ENCODE measurements at regions not wholly inside any gene's neighbourhood (a gene's known extent, or its start where the extent isn't known, plus 50 kb on each side); places are given as distances from the start of the nearest gene placed in this dataset.

DNA sequence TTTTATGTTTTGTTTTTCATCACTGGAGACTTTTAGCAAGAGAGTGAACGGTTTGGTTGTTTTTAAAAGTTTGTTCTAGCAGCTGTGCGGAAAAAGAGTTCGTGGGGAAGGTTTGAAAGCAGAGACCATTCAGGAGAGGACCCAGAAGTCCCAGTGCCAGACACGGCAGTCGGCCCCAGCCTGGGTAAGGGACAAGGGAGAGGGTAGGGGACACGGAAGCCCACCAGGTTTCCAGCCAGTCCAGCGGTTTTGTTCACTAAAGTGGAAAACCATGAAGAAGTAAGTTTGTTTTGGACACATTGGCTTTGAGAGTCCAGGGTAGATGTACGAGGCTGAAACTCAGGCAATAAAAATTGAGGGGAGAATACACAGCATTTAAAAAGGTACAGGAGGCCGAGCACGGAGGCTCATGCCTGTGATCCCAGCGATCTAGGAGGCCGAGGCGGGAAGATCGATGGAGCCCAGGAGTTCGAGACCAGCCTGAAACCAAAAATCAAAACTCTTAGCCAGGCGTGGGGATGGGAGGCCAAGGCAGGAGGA, 56.8 kb upstream of the RPH3AL start:
- Histone ChIP-seq H3K56ac (replicated peaks; ENCODE audit: insufficient read length, low read depth, low read length) (no peak overlapping the region), H4K8ac (ENCODE audit: extremely low read depth, insufficient read depth, low read length) (peak overlapping the region; percentile 82), H2BK120ac (replicated peaks; ENCODE audit: low read depth, low read length) (no peak overlapping the region), H3K27ac (ENCODE audit: low read depth, low read length) (0 out of 2 replicates have a peak overlapping the region, but pooled peaks have one; percentile 44), H2BK20ac (ENCODE audit: low read length) (no peak overlapping the region), H3K14ac (ENCODE audit: insufficient read length) (no peak overlapping the region), H3K23ac (ENCODE audit: insufficient read length) (no peak overlapping the region), H4K5ac (ENCODE audit: insufficient read length, low read depth, low read length) (peak overlapping the region; percentile 65), H2BK12ac (ENCODE audit: low read depth, low read length) (no peak overlapping the region), H2AFZ (ENCODE audit: low read length) (peak overlapping the region; percentile 70; the same call in 1 of the 2 replicates), H3K9ac (replicated peaks in 1 of 4; ENCODE audit: extremely low read depth in 1 of 4, low read depth in 3 of 4, low read length in 3 of 4) (peak overlapping the region in 2 of 4 experiments; percentile 23 to 38; a peak in 2 of 7 replicates), H3K27me3 (replicated peaks in 1 of 4; ENCODE audit: control insufficient read depth in 3 of 4, extremely low read depth in 1 of 4, insufficient read depth in 3 of 4, low read length in 3 of 4) (no peaks in the 10 kb centered on the region), H3K18ac (ENCODE audit: extremely low read depth, low read length) (peak overlapping the region; percentile 52; the same call in 1 of the 2 replicates), H4K20me1 (replicated peaks in 1 of 2; ENCODE audit: control insufficient read depth in 1 of 2, insufficient read depth in 2 of 2, low read length in 2 of 2) (no peaks in the 10 kb centered on the region), H2AK5ac (ENCODE audit: low read depth, low read length) (peak overlapping the region; percentile 49; the same call in 1 of the 2 replicates), H3K4ac (replicated peaks; ENCODE audit: insufficient read length, low read depth, low read length) (peak overlapping the region; percentile 47), H3K4me1 (replicated peaks in 1 of 4; ENCODE audit: control insufficient read depth in 3 of 4, insufficient read depth in 4 of 4, low read length in 3 of 4) (peaks cover 0 to 8% (median 3%) of the 10 kb centered on the region in 4 experiments; a peak in 4 of 7 replicates), H4K91ac (replicated peaks; ENCODE audit: insufficient read length, low read length) (peak overlapping the region; percentile 44), H3K4me3 (ENCODE audit: extremely low read depth in 1 of 4, insufficient read depth in 2 of 4, low read depth in 3 of 4, low read length in 4 of 4) (peak overlapping the region in 3 of 4 experiments; percentile 4 to 48 (median 15); a peak in 3 of 8 replicates), H3K23me2 (ENCODE audit: low read depth, low read length) (peaks cover 4% of the 10 kb centered on the region; the same call in 1 of the 2 replicates), H3K4me2 (ENCODE audit: insufficient read depth in 1 of 2, low read depth in 2 of 2, low read length in 2 of 2) (peak overlapping the region; percentile 63 to 69), H2BK5ac (ENCODE audit: low read depth, low read length) (peak overlapping the region; percentile 82), H2BK15ac (ENCODE audit: low read length) (0 out of 2 replicates have a peak overlapping the region, but pooled peaks have one; percentile 72), H3K79me2 (ENCODE audit: control insufficient read depth in 1 of 2, insufficient read depth in 2 of 2, low read length in 2 of 2) (no peaks in the 10 kb centered on the region), H3K9me3 (ENCODE audit: insufficient read depth in 2 of 2, low read depth in 1 of 2, low read length in 1 of 2) (no peaks in the 10 kb centered on the region), H3K79me1 (ENCODE audit: low read depth, low read length) (no peaks in the 10 kb centered on the region; the same call in 1 of the 2 replicates), H3K36me3 (ENCODE audit: control insufficient read depth in 2 of 4, insufficient read depth in 4 of 4, low read length in 3 of 4) (0 out of 8 replicates have a peak, but pooled peaks cover 0 to 3% (median 0%) of the 10 kb centered on the region in 4 experiments)
- TF ChIP-seq PHF8 (conservative IDR thresholded peaks at IDR 0.05; ENCODE audit: low read depth, low read length) (0 out of 2 replicates have a peak, but pooled peaks have one; percentile 45), E2F6 (IDR thresholded peaks at IDR 0.05) (peak; percentile 91), JUN (IDR thresholded peaks at IDR 0.05; ENCODE audit: low read depth, low read length) (no peak), KDM1A (IDR thresholded peaks at IDR 0.05; ENCODE audit: borderline replicate concordance, low read length) (peak; percentile 79), SIX5 (IDR thresholded peaks at IDR 0.05; ENCODE audit: low read depth, low read length) (no peak), ZNF274 (IDR thresholded peaks at IDR 0.05; ENCODE audit: borderline replicate concordance, extremely low read depth, low read length) (no peak)
- ChIA-PET POLR2A (ENCODE audit: partially characterized antibody) (no interaction called here), CTCF (ENCODE audit: partially characterized antibody) (no interaction called here)
- FAIRE-seq (no peak), DNase-seq (ENCODE audit: low read depth in 1 of 2, low spot score in 2 of 2) (no peak)
- 87% methylated on average over 16 of the region's 16 CpGs; no CpG with 5 or more reads in 1 of the 2 experiments for WGBS, 2 experiments (ENCODE audit: extremely low coverage in 1 of 2, insufficient coverage in 1 of 2, insufficient read length in 1 of 2, insufficient replicate concordance in 2 of 2, low coverage in 1 of 2, low lambda C conversion rate in 2 of 2, missing lambda C conversion rate in 1 of 2)

Measured in H1 (cell line).